GM23248 (cell line): ENCODE measurements at regions not wholly inside any gene's neighbourhood (a gene's known extent, or its start where the extent isn't known, plus 50 kb on each side); places are given as distances from the start of the nearest gene placed in this dataset.
"Not testable (repeated sequence)": the region's sequence is repeated elsewhere in the genome, so short reads cannot be mapped to it uniquely, and the experiment has no call there.

Source experiments
- DNase-seq: peaks from one replicate; pipeline ENCODE4 v3.0.0-alpha.2; 2015
- H2AFZ ChIP-seq: fragments of 200-600 bp; sonication (generic); 2 replicates; pipeline ENCODE4 v1.6.1; 2016; ENCODE audit warnings: antibody characterized with exemption
- H3F3A ChIP-seq: fragments of 200-600 bp; sonication (generic); 2 replicates; pipeline ENCODE4 v1.6.1; 2016; ENCODE audit warnings: mild to moderate bottlenecking, antibody characterized with exemption, mixed run types; ENCODE audit not compliant: insufficient read depth
- H3K27ac ChIP-seq: fragments of 200-600 bp; sonication (generic); 2 replicates; pipeline ENCODE4 v1.5.1; 2016; ENCODE audit warnings: mild to moderate bottlenecking
- H3K27me3 ChIP-seq: fragments of 200-600 bp; sonication (generic); replicated peaks from 2 replicates; pipeline ENCODE4 v1.6.1; 2016; ENCODE audit warnings: mild to moderate bottlenecking; ENCODE audit not compliant: insufficient read depth
- H3K36me3 ChIP-seq: fragments of 200-600 bp; sonication (generic); 2 replicates; pipeline ENCODE4 v1.6.1; 2016; ENCODE audit warnings: low read depth, mild to moderate bottlenecking
- H3K4me1 ChIP-seq: fragments of 200-600 bp; sonication (generic); 2 replicates; pipeline ENCODE4 v1.6.1; 2016; ENCODE audit warnings: mild to moderate bottlenecking; ENCODE audit not compliant: insufficient read depth
- H3K4me2 ChIP-seq: fragments of 200-600 bp; sonication (generic); one replicate; pipeline ENCODE4 v1.6.1; 2016; ENCODE audit warnings: mild to moderate bottlenecking; ENCODE audit not compliant: unreplicated experiment
- H3K4me3 ChIP-seq: fragments of 200-600 bp; sonication (generic); 2 replicates; pipeline ENCODE4 v1.5.1; 2016; ENCODE audit warnings: mild to moderate bottlenecking
- H3K79me2 ChIP-seq: fragments of 200-600 bp; sonication (generic); 2 replicates; pipeline ENCODE4 v1.6.1; 2016; ENCODE audit warnings: mild to moderate bottlenecking; ENCODE audit not compliant: insufficient read depth
- H3K9ac ChIP-seq: fragments of 200-600 bp; sonication (generic); 2 replicates; pipeline ENCODE4 v1.6.1; 2016; ENCODE audit warnings: mild to moderate bottlenecking
- H3K9me2 ChIP-seq: fragments of 200-600 bp; sonication (generic); 2 replicates; pipeline ENCODE4 v1.6.1; 2016; ENCODE audit warnings: mixed run types, mild to moderate bottlenecking, moderate library complexity; ENCODE audit not compliant: insufficient read depth
- H3K9me3 ChIP-seq: fragments of 200-600 bp; sonication (generic); one replicate; pipeline ENCODE4 v1.6.1; 2017; ENCODE audit warnings: low read depth
- H4K20me1 ChIP-seq: fragments of 200-600 bp; sonication (generic); 2 replicates; pipeline ENCODE4 v1.6.0; 2016; ENCODE audit not compliant: insufficient read depth
- EZH2 ChIP-seq: fragments of 200-600 bp; sonication (generic); IDR thresholded peaks from 2 replicates; pipeline ENCODE4 v1.6.1; 2018; ENCODE audit warnings: antibody characterized with exemption, mild to moderate bottlenecking; ENCODE audit not compliant: insufficient read depth, poor library complexity, severe bottlenecking
- EZH2phosphoT487 ChIP-seq: fragments of 200-600 bp; sonication (generic); IDR thresholded peaks from 2 replicates; pipeline ENCODE4 v1.6.1; 2018; ENCODE audit warnings: antibody characterized with exemption, moderate library complexity, mild to moderate bottlenecking, low read depth; ENCODE audit not compliant: insufficient read depth
- WGBS, 2 experiments: methylation state at CpG; one replicate each; pipeline ENCODE4 v1.1.6; 2015 to 2017; ENCODE audit warnings: low lambda C conversion rate in 2 of 2, low coverage in 1 of 2; ENCODE audit errors: missing lambda C conversion rate in 2 of 2; 5-methylcytosine and 5-hydroxymethylcytosine counted together
- in situ Hi-C: fragments of 300-500 bp; cut with MboI; formaldehyde crosslinking; loops from 2 replicates; pipeline ENCODE4 v1.15.0; 2020

- Histone ChIP-seq H3K9me2 (no peaks in the 10 kb centered on the region), H3K27ac (no peak overlapping the region), H3K36me3 (no peaks in the 10 kb centered on the region), H3K27me3 (no peaks in the 10 kb centered on the region), H3K4me2 (no peak overlapping the region), H3K9me3 (no peaks in the 10 kb centered on the region), H3K9ac (no peak overlapping the region), H3K4me1 (peaks cover 4% of the 10 kb centered on the region; the same call in 1 of the 2 replicates), H3K79me2 (no peaks in the 10 kb centered on the region), H4K20me1 (no peaks in the 10 kb centered on the region), H3F3A (0 out of 2 replicates have a peak, but pooled peaks cover 9% of the 10 kb centered on the region), H3K4me3 (no peak overlapping the region), H2AFZ (no peak overlapping the region)
- in situ Hi-C loops: no loop called here
- no peak for TF ChIP-seq EZH2
- TF ChIP-seq EZH2phosphoT487: no peak
- 76% methylated on average over 7 of the region's 7 CpGs for WGBS, 2 experiments
- no peak for DNase-seq
These were observed 249.0 kb upstream of the KCNG1 start for GRCh38 chr20:51271931-51272330.

- H3K4me1 ChIP-seq, H3K4me3 ChIP-seq, H3F3A ChIP-seq, H3K36me3 ChIP-seq, H3K79me2 ChIP-seq, H3K4me2 ChIP-seq, H3K9ac ChIP-seq, H4K20me1 ChIP-seq, H3K9me3 ChIP-seq, H3K27ac ChIP-seq, H3K27me3 ChIP-seq, DNase-seq, in situ Hi-C loops, H3K9me2 ChIP-seq, H2AFZ ChIP-seq: not testable (repeated sequence)
- 64 to 75% methylated on average over 2 of the region's 2 CpGs for WGBS, 2 experiments
These were observed 248.4 kb upstream of the KCNG1 start for GRCh38 chr20:51271289-51271688.

GRCh38 chr20:51269671-51270070 is 246.8 kb upstream of the KCNG1 start:
- Histone ChIP-seq H4K20me1 (no peaks in the 10 kb centered on the region), H3K27me3 (no peaks in the 10 kb centered on the region), H3K36me3 (no peaks in the 10 kb centered on the region), H2AFZ (no peak overlapping the region), H3K79me2 (no peaks in the 10 kb centered on the region), H3F3A (no peaks in the 10 kb centered on the region), H3K4me2 (no peak overlapping the region), H3K9me2 (no peaks in the 10 kb centered on the region), H3K4me1 (no peaks in the 10 kb centered on the region), H3K9ac (no peak overlapping the region), H3K27ac (no peak overlapping the region), H3K9me3 (no peaks in the 10 kb centered on the region), H3K4me3 (no peak overlapping the region)
- in situ Hi-C loops: no loop called here
- TF ChIP-seq EZH2phosphoT487 (no peak), EZH2 (no peak)
- 65 to 76% methylated on average over 4 of the region's 4 CpGs for WGBS, 2 experiments
- no peak for DNase-seq

GRCh38 chr20:51267679-51268078 is 244.8 kb upstream of the KCNG1 start:
- WGBS, 2 experiments: 78 to 80% methylated on average over 7 of the region's 7 CpGs
- H3K9me2 ChIP-seq: no peaks in the 10 kb centered on the region
- H3F3A ChIP-seq: no peaks in the 10 kb centered on the region
- no peak overlapping the region for H3K27ac ChIP-seq
- no peaks in the 10 kb centered on the region for H4K20me1 ChIP-seq
- no peaks in the 10 kb centered on the region for H3K36me3 ChIP-seq
- in situ Hi-C loops: no loop called here
- H3K27me3 ChIP-seq: no peaks in the 10 kb centered on the region
- DNase-seq: no peak
- H3K4me1 ChIP-seq: no peaks in the 10 kb centered on the region
- H2AFZ ChIP-seq: no peak overlapping the region
- H3K9ac ChIP-seq: no peak overlapping the region
- H3K79me2 ChIP-seq: no peaks in the 10 kb centered on the region
- H3K9me3 ChIP-seq: no peaks in the 10 kb centered on the region
- H3K4me2 ChIP-seq: no peak overlapping the region
- TF ChIP-seq EZH2 (no peak), EZH2phosphoT487 (no peak)
- no peak overlapping the region for H3K4me3 ChIP-seq

- Histone ChIP-seq H3K79me2 (no peaks in the 10 kb centered on the region), H3K27ac (no peak overlapping the region), H3K9me2 (no peaks in the 10 kb centered on the region), H3K4me2 (no peak overlapping the region), H3K4me3 (no peak overlapping the region), H3K9ac (no peak overlapping the region), H3K27me3 (0 out of 2 replicates have a peak, but pooled peaks cover 5% of the 10 kb centered on the region), H4K20me1 (no peaks in the 10 kb centered on the region), H3K36me3 (no peaks in the 10 kb centered on the region), H3K4me1 (no peaks in the 10 kb centered on the region), H2AFZ (no peak overlapping the region), H3F3A (no peaks in the 10 kb centered on the region), H3K9me3 (no peaks in the 10 kb centered on the region)
- DNase-seq: no peak
- TF ChIP-seq EZH2 (no peak), EZH2phosphoT487 (no peak)
- in situ Hi-C loops: no loop called here
- 57 to 67% methylated on average over 7 of the region's 7 CpGs for WGBS, 2 experiments
These were observed 243.4 kb upstream of the KCNG1 start for GRCh38 chr20:51266353-51266752.
